Liver (tissue), 8 donors: ENCODE measurements at regions not wholly inside any gene's neighbourhood (a gene's known extent, or its start where the extent isn't known, plus 50 kb on each side); places are given as distances from the start of the nearest gene placed in this dataset.

ENCODE experiments used
- DNase-seq: peaks from one replicate; pipeline ENCODE4 v3.0.0-alpha.2; 2017; ENCODE audit warnings: low spot score
- H3K27ac ChIP-seq, 2 donors: one replicate each; pipeline ENCODE4 v1.7.0; 2013; ENCODE audit warnings: inconsistent platforms in 2 of 2, low read length in 2 of 2, control low read depth in 1 of 2, low read depth in 1 of 2, mild to moderate bottlenecking in 1 of 2
- H3K27me3 ChIP-seq, 4 donors: one replicate each; pipeline versions ENCODE4 v1.6.1 to v1.7.0; 2013; ENCODE audit warnings: low read length in 3 of 4, inconsistent platforms in 1 of 4, mild to moderate bottlenecking in 1 of 4, moderate library complexity in 1 of 4; ENCODE audit not compliant: control insufficient read depth in 4 of 4, insufficient read depth in 4 of 4
- H3K36me3 ChIP-seq, 4 donors: one replicate each; pipeline versions ENCODE4 v1.6.1 to v1.7.0; 2013; ENCODE audit warnings: low read length in 3 of 4, mild to moderate bottlenecking in 3 of 4, low read depth in 1 of 4, moderate library complexity in 1 of 4; ENCODE audit not compliant: control insufficient read depth in 4 of 4, insufficient read depth in 3 of 4
- H3K4me1 ChIP-seq, 4 donors: one replicate each; pipeline versions ENCODE4 v1.6.1 to v1.7.0; 2013; ENCODE audit warnings: low read length in 3 of 4, mild to moderate bottlenecking in 3 of 4, moderate library complexity in 1 of 4; ENCODE audit not compliant: control insufficient read depth in 4 of 4, insufficient read depth in 4 of 4
- H3K4me3 ChIP-seq, 3 donors: one replicate each; pipeline versions ENCODE4 v1.6.1 to v1.7.0; 2013; ENCODE audit warnings: low read length in 3 of 3, control low read depth in 1 of 3, low read depth in 1 of 3, mild to moderate bottlenecking in 1 of 3
- H3K9ac ChIP-seq, 2 donors: one replicate each; pipeline ENCODE4 v1.7.0; 2013; ENCODE audit warnings: low read length in 2 of 2, mild to moderate bottlenecking in 2 of 2, moderate library complexity in 2 of 2, control low read depth in 1 of 2, low read depth in 1 of 2
- H3K9me3 ChIP-seq, 4 donors: one replicate each; pipeline versions ENCODE4 v1.6.1 to v1.7.0; 2013; ENCODE audit warnings: low read length in 3 of 4; ENCODE audit not compliant: control insufficient read depth in 4 of 4
- ATF3 ChIP-seq: IDR thresholded peaks from 2 replicates; pipeline ENCODE4 v1.6.1; 2016; ENCODE audit warnings: antibody characterized with exemption
- CTCF ChIP-seq: fragments of 150-350 bp; IDR thresholded peaks from 2 replicates; pipeline ENCODE4 v1.5.1; 2017; ENCODE audit warnings: improper control_type of control experiment, low read depth, low read length; ENCODE audit not compliant: missing input control
- EGR1 ChIP-seq, 2 donors: IDR thresholded peaks; 2 replicates each; pipeline ENCODE4 v1.6.1; 2016 to 2018; ENCODE audit warnings: antibody characterized with exemption in 2 of 2, low read depth in 2 of 2
- FOXA1 ChIP-seq: IDR thresholded peaks from 2 replicates; pipeline ENCODE4 v1.6.1; 2016; ENCODE audit warnings: antibody characterized with exemption
- FOXA2 ChIP-seq: IDR thresholded peaks from 2 replicates; pipeline ENCODE4 v1.6.1; 2016; ENCODE audit warnings: antibody characterized with exemption
- GABPA ChIP-seq, 2 donors: IDR thresholded peaks in 1 of 2; conservative IDR thresholded peaks in 1 of 2; 2 replicates each; pipeline ENCODE4 v1.6.1; 2016; ENCODE audit warnings: antibody characterized with exemption in 2 of 2, mild to moderate bottlenecking in 1 of 2, moderate library complexity in 1 of 2
- HNF4A ChIP-seq, 2 donors: conservative IDR thresholded peaks; 2 replicates each; pipeline ENCODE4 v1.6.1; 2016; ENCODE audit warnings: antibody characterized with exemption in 2 of 2, mild to moderate bottlenecking in 2 of 2
- HNF4G ChIP-seq: IDR thresholded peaks from 2 replicates; pipeline ENCODE4 v1.6.1; 2016; ENCODE audit warnings: antibody characterized with exemption
- JUND ChIP-seq, 2 donors: IDR thresholded peaks; 2 replicates each; pipeline ENCODE4 v1.6.1; 2016; ENCODE audit warnings: antibody characterized with exemption in 2 of 2
- MAX ChIP-seq: IDR thresholded peaks from 2 replicates; pipeline ENCODE4 v1.6.1; 2016; ENCODE audit warnings: antibody characterized with exemption
- NR2F2 ChIP-seq: IDR thresholded peaks from 2 replicates; pipeline ENCODE4 v1.6.1; 2016; ENCODE audit warnings: antibody characterized with exemption
- RAD21 ChIP-seq, 2 donors: IDR thresholded peaks; 2 replicates each; pipeline ENCODE4 v1.6.1; 2016; ENCODE audit warnings: antibody characterized with exemption in 2 of 2, mild to moderate bottlenecking in 2 of 2
- RXRA ChIP-seq, 2 donors: IDR thresholded peaks; 2 replicates each; pipeline ENCODE4 v1.6.1; 2017 to 2018; ENCODE audit warnings: antibody characterized with exemption in 2 of 2, mild to moderate bottlenecking in 1 of 2
- SP1 ChIP-seq: IDR thresholded peaks from 2 replicates; pipeline ENCODE4 v1.6.1; 2018; ENCODE audit warnings: antibody characterized with exemption, mild to moderate bottlenecking
- TAF1 ChIP-seq: conservative IDR thresholded peaks from 2 replicates; pipeline ENCODE4 v1.6.1; 2016; ENCODE audit warnings: antibody characterized with exemption, mild to moderate bottlenecking
- YY1 ChIP-seq: IDR thresholded peaks from 2 replicates; pipeline ENCODE4 v1.6.1; 2016; ENCODE audit warnings: antibody characterized with exemption, mild to moderate bottlenecking
- ZBTB33 ChIP-seq: IDR thresholded peaks from 2 replicates; pipeline ENCODE4 v1.6.1; 2016; ENCODE audit warnings: antibody characterized with exemption
- WGBS: extraction: QIAGEN DNeasy Blood & Tissue Kit; methylation state at CpG from one replicate; pipeline ENCODE4 v1.1.7; 2013; 5-methylcytosine and 5-hydroxymethylcytosine counted together
- donor health status: healthy.
- donor health status: healthy.
- donor health status: healthy.
- donor health status: healthy.
- donor health status: healthy.

GRCh38 chr6:66403966-66404365 lies 696.9 kb upstream of the EYS start:
- Histone ChIP-seq H3K9me3 (no peaks in the 10 kb centered on the region), H3K27ac (no peak overlapping the region), H3K27me3 (no peaks in the 10 kb centered on the region), H3K36me3 (no peaks in the 10 kb centered on the region), H3K4me3 (no peak overlapping the region), H3K9ac (no peak overlapping the region), H3K4me1 (no peaks in the 10 kb centered on the region)
- DNase-seq: no peak
- no peak for TF ChIP-seq SP1
- TF ChIP-seq ATF3: no peak
- no peak for TF ChIP-seq EGR1 (IDR thresholded peaks at IDR 0.05; ENCODE audit: low read depth in 2 of 2)
- TF ChIP-seq ZBTB33: no peak
- no peak for TF ChIP-seq HNF4A (conservative IDR thresholded peaks at IDR 0.05)
- no peak for TF ChIP-seq YY1
- no peak for TF ChIP-seq FOXA2
- no peak for TF ChIP-seq HNF4G
- no peak for TF ChIP-seq RAD21 (IDR thresholded peaks at IDR 0.05)
- TF ChIP-seq CTCF: no peak
- TF ChIP-seq FOXA1: no peak
- no peak for TF ChIP-seq GABPA (IDR thresholded peaks at IDR 0.05 in 1 of 2, conservative IDR thresholded peaks at IDR 0.05 in 1 of 2)
- no peak for TF ChIP-seq TAF1

GRCh38 chr6:66402873-66403272 lies 695.8 kb upstream of the EYS start:
- Histone ChIP-seq H3K9ac (no peak overlapping the region), H3K27ac (no peak overlapping the region), H3K9me3 (no peaks in the 10 kb centered on the region), H3K27me3 (no peaks in the 10 kb centered on the region), H3K4me3 (no peak overlapping the region), H3K36me3 (no peaks in the 10 kb centered on the region), H3K4me1 (no peaks in the 10 kb centered on the region)
- 41% methylated on average over 1 of the region's 1 CpG for WGBS
- no peak for DNase-seq
- TF ChIP-seq MAX (no peak), JUND (IDR thresholded peaks at IDR 0.05) (no peak), FOXA1 (no peak), RAD21 (IDR thresholded peaks at IDR 0.05) (no peak), GABPA (IDR thresholded peaks at IDR 0.05 in 1 of 2, conservative IDR thresholded peaks at IDR 0.05 in 1 of 2) (no peak), HNF4G (no peak), RXRA (IDR thresholded peaks at IDR 0.05) (no peak), ZBTB33 (no peak), HNF4A (conservative IDR thresholded peaks at IDR 0.05) (no peak), ATF3 (no peak), CTCF (no peak), FOXA2 (no peak), NR2F2 (no peak), EGR1 (IDR thresholded peaks at IDR 0.05; ENCODE audit: low read depth in 2 of 2) (no peak), TAF1 (no peak)
